ENCODE measurements at regions not wholly inside any gene's neighbourhood (a gene's known extent, or its start where the extent isn't known, plus 50 kb on each side); places are given as distances from the start of the nearest gene placed in this dataset.
"Not testable (repeated sequence)": the region's sequence is repeated elsewhere in the genome, so short reads cannot be mapped to it uniquely, and the experiment has no call there.

- no peak for DNase-seq (ENCODE audit: low read depth, low spot score)
These were observed 423.7 kb upstream of the ACVR2A start for GRCh38 chr2:147420947-147421675.

DNA sequence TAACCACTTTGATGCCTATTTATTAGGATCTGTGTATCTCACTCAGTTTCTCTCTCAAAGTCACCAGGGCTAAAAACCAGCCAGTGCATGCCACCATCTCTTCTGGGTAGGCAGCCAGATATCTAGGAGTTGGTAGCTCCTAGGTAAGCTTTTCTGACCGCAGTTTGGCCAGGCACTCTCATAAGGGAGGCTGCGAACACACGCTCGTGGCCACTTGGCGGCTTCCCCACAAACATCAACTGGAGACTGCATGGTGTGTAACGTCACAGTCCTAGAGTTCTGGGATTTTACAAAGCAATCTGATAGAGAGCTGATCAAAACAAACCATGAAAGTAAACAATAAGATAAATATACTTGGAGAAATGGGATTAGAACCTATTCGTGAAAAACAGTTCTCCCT lies 424.3 kb upstream of the ACVR2A start:
- no peak for DNase-seq (ENCODE audit: low read depth, low spot score)

GRCh38 chr2:147416099-147416498 lies 428.7 kb upstream of the ACVR2A start:
- no peak for DNase-seq (ENCODE audit: low read depth, low spot score)

DNA sequence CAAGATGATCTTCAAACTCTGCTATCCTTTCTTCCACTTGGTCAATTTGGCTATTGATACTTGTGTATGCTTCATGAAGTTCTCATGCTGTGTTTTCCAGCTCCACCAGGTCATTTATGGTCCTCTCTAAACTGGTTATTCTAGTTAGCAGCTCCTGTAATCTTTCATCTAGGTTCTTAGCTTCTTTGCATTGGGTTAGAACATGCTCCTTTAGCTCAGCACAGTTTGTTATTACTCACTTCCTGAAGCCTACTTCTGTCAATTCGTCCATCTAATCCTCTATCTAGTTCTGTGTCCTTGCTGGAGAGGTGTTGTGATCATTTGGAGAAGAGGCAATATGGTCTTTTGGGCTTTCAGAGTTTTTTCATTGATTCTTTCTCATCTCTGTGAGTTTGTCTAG lies 430.2 kb upstream of the ACVR2A start:
- DNase-seq (ENCODE audit: low read depth, low spot score), result not testable (repeated sequence)

DNA sequence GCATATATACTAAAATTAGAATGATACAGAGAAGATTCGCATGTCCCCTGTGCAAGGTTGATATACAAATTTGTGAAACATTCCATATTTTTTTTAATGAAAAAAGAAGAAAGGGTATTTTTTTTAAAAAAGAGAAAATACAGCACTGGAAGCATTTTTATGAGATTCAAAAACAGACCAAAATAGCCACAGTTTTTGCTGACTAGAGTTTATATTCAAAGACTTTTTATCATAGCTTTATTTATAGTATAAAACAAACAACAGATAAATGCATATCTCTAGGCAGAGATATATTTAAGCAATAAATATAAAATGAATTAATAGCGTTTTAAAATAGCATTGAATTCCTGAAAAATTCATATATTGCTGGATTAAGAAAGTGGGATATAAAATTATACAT lies 436.5 kb upstream of the ACVR2A start:
- DNase-seq (ENCODE audit: low read depth, low spot score), result no peak

GRCh38 chr2:147405651-147406050 lies 439.2 kb upstream of the ACVR2A start:
- no peak for DNase-seq (ENCODE audit: low read depth, low spot score)

DNA sequence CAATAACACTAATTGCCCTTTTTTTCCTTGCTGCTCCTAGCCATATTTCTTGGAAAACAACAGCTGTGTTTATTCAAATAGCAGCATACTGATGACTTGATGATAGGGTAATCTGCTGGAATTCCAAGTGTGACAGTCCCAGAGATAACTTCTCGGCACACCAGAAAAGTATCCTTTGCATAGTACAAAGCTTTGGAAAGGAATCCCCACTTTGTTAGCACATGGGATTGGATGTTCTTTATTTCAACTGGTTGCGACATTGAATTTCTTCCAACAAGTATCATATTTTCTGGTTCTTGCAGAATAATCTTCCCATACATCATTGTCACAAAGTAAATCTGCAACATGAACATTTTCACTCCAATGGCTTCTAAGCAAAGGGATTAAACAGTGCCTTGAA lies 445.8 kb upstream of the ACVR2A start:
- no peak for DNase-seq (ENCODE audit: low read depth, low spot score)

DNA sequence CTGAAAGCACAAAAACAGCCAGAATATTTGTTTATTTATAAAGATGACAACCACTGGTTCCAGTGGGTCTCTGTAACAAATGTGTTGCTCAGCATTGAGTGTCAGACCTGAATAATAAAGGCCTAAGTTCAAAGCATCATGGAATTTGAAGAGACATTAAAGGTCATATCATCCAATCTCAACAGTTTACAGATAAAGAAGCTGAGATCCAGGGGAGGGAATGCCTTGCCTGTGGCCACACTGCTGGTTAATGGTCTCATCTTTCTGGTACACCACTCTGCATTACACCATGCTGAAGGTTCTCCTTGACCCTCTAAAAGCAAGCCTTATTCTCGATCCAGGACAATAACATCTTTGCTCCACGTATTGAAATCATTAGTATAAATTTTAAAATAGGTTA lies 446.5 kb upstream of the ACVR2A start:
- no peak for DNase-seq (ENCODE audit: low read depth, low spot score)

- no peak for DNase-seq (ENCODE audit: low read depth, low spot score)
These were observed 447.9 kb upstream of the ACVR2A start for GRCh38 chr2:147396890-147397289.

DNA sequence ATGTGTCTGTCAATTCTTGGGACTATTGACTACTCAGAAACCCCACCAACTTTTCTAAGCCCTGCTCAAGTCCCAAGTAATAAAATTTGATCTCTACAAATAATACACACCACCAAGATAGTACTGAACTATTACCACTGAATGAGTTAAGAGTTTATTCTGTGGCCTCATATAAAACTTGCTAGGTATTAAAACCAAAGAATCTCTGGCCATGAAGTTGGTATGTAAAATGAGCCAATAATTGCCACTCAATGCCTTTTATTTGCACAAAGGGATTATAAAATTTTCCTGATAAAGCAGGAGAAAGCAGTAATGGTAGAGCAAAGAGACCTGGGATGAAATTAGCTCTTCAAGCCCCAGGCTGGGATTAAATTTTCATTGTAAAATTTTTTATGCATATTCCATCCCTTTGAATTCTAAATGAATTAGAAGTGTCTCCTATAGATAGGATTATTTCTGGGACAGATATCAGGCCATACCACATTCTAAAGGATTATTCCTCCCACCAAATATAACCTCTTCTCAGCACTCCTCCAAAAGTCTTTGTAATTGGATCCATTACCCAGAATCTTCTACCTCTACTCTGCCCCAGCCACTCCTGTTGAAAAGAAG lies 450.5 kb upstream of the ACVR2A start:
- no peak for DNase-seq (ENCODE audit: low read depth, low spot score)

DNA sequence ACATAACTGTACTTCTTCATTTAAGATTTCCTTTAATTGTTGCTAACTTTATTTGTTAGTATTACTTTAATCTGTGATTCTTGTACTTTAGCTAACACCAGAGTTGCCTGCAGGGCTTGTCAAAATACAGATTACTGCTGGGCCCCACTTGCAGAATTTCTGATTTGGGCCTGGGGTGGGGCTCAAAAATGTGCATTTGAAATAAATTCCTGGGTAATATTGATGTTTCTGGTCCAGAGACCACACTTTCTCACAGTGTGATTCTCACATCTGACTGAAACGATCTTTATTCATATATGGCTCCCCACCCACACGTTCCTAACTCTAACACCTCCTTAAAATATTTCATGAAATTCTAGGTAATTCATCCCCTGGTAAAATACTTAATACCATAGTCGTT lies 452.6 kb upstream of the ACVR2A start:
- DNase-seq (ENCODE audit: low read depth, low spot score), result no peak

DNA sequence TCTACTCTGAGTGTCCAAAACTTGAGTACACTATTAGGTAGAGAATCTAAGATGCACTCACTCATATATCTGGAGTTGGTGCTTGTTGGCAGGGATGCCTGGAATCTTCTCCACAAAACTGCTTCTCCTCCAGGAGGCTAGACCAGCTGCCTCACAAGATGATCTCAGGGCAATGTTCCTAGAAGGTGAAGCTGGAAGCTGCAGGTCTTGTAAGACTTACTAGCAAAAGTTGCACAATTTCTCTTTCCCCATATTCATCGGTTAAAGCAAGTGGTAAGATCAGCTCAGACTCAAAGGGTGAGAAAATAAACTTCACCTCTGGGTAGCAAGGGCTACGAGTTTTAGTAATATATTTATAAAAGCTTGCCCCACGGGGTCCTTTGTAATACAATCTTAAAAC lies 454.4 kb upstream of the ACVR2A start:
- no peak for DNase-seq (ENCODE audit: low read depth, low spot score)

GRCh38 chr2:147389218-147389617 lies 455.6 kb upstream of the ACVR2A start:
- no peak for DNase-seq (ENCODE audit: low read depth, low spot score)

DNA sequence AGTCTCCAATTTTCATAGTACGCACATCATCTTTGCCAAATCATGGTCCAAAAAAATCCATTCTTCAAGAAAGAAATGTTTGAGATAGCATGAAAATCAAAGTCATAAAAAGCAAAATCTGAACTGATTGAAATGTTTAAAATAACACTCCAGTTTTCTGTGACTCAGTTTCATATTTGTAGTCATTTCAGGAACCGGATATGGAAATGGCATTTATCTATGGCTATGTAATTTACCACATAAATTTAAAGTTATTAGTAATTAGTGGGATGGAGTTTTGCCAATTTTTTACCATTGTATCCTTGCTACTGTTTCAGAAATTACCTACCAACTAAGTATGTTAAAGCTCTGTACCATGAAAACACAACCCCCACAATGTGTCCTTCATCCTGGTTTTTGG lies 456.6 kb upstream of the ACVR2A start:
- no peak for DNase-seq (ENCODE audit: low read depth, low spot score)

DNA sequence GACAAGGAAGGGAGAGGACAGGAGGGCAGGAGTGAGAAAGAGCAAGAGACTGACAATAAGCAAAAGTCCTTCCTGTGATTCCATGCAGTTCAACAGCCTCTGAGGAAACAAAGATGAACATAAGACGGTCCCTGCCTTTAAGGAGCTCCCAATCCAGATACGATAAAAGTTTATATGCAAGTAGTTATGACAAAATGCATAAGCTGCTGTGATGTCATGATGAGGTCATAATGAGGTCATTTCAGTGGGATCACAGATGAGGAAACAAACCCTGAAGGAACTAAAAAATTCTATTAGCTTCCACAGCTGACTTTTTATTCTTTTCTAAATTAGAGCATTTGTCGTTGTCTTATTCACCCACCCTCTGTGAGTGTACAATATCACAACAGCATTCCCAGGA lies 458.5 kb upstream of the ACVR2A start:
- DNase-seq (ENCODE audit: low read depth, low spot score), result no peak

DNA sequence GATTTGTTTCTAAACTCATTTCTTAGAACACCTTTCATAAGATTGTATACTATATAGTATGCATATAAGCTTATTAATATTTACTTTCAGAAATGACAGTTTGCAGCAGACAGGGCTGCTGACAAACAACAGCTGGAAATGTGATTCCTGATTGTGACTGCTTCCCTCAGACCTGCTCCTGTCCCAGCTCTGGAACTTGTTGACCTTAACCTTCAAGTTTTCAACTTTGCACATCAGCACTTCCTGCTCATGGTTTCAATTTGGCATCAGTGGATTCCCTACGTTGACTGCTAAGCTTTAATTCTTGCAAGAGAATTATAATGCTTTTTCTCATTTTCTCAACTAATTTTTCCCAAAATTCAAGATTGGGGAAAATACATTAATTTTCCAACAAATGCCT lies 459.2 kb upstream of the ACVR2A start:
- no peak for DNase-seq (ENCODE audit: low read depth, low spot score)

DNA sequence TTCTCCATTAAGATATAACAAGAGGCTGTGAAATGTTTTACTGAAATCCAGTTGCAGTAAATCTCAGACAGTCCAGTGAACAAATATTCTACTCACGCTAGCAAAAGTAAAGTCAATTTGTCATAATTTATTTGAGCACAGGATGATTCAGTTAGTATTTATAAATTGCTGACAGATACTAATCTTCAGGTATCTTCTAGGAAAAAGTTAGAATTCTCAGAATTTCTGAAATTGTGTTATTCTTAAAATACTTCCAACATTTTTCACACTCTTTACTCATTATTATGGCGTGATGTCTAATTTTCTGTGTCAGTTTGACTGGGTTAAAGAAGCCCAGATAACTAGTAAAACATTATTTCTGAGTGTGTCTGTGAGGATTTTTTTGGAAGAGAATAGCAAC lies 460.2 kb upstream of the ACVR2A start:
- DNase-seq (ENCODE audit: low read depth, low spot score), result no peak

DNA sequence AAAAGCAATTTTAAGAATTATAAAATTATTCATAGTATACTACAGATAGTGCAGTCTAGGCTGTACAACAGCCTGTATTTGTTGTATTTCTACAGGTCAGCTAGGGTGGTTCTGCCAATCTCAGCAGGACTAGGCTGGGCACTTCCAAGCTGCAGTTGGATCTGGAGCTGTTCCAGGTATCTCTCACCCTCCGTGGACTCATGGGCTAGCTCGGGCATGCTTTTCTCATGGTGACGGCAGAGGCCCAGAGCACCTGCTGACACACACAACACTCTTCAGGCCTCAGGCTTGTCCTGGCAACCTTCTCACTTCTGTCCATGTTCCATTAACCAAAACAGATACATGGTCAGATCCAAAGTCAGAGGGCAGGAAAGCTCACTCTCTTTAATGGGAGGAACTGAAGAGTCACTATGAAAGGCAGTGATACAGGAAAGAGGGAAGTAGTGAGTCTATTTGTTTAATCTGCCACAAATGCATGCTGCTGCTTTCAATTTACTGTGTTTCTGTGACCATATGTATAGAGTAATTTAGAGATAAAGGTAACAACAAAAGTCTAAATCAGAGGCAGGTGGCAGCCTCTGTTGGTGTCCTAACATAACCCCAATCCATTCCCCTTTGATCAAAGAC lies 462.4 kb upstream of the ACVR2A start:
- no peak for DNase-seq (ENCODE audit: low read depth, low spot score)

GRCh38 chr2:147378403-147378802 lies 466.4 kb upstream of the ACVR2A start:
- DNase-seq (ENCODE audit: low read depth, low spot score), result no peak

DNA sequence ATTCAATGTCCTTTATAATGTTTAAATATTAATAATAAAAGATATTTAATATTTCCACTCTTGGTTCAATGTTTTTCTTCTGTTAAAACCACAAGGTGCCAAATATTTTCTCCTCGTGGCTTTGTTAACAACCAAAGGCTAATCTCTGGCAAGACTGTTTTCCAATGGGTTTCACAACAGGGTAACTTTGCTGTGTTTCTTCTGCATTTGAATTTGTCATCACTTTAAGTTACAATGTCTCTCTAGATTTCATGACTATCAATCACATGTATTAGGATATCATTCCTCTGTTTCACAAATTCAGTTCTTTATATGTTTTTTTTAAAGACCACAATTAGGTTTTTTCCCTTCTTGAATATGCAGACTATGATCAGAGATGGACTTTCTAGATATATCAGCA lies 469.8 kb upstream of the ACVR2A start:
- no peak for DNase-seq (ENCODE audit: low read depth, low spot score)

DNA sequence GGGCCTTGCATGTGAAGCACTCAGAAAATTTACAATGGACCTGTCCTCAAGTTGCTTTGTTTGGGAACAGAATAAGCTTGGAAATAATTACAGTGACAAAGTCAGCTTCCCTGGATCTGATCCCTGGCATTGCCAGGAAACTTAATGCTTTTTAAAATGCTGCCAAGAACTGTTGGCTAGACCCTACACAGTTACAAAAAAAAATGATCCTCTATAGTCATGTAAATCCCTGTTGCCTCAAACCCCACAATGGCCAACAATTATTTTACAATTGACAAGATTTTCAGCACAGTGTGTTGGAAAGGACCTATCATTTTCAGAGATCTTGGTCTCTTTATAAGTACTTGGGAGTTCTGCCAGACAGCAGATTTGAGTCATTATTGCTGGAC lies 470.4 kb upstream of the ACVR2A start:
- no peak for DNase-seq (ENCODE audit: low read depth, low spot score)

GRCh38 chr2:147373800-147374422 lies 470.9 kb upstream of the ACVR2A start:
- no peak for DNase-seq (ENCODE audit: low read depth, low spot score)

DNA sequence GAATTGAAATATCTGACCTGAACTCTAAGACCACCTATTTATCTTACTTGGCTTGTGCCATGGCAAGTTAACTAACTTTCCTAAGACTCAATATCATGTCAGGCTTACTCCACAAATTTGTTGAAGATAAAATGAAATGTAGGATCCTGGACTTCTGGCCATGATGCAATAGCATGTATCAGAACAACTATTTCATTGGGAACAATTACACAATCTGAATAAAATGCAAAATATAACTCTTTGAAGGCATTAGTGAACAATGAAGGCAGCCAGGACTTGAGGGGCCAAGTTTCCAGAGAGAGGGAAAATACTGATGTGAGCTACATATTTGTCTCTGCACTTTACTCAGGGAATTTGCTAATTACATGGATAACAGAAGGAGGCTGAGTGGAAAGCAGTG lies 476.5 kb upstream of the ACVR2A start:
- no peak for DNase-seq (ENCODE audit: low read depth, low spot score)

All from smooth muscle cell of the brain vasculature (primary cell).